Stimulated activated CD4-positive, alpha-beta T cell treated with anti-CD3 and anti-CD28 coated beads, Interleukin-4, amount 100 ng/mL, for 48 hours (primary cell): ENCODE measurements at regions not wholly inside any gene's neighbourhood (a gene's known extent, or its start where the extent isn't known, plus 50 kb on each side); places are given as distances from the start of the nearest gene placed in this dataset.

Experiments used
- DNase-seq, 2 donors: peaks; one replicate each; pipeline ENCODE4 v3.0.0-alpha.2; 2020; ENCODE audit warnings: low read depth in 2 of 2

DNA sequence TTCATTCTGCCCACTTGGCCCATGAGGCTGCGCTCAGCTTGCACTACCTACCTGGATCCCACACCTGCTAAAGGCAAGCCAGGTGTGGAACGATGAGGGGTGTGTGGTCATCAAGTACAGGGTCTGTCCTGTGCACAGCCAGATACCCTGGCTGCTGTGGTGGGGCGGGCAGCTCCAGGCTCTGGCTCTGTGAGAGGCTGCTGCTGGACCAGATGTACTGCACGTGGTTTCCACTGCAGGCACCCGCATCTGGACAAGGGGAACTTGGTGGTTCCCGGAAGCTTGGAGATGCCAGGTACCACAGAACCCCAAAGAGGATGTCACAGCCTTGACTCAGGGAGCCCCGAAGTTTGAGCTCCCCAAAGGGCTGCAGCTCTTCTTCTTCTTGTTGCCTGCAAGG is 68.1 kb upstream of the ZNF804A start:
- no peak for DNase-seq

DNA sequence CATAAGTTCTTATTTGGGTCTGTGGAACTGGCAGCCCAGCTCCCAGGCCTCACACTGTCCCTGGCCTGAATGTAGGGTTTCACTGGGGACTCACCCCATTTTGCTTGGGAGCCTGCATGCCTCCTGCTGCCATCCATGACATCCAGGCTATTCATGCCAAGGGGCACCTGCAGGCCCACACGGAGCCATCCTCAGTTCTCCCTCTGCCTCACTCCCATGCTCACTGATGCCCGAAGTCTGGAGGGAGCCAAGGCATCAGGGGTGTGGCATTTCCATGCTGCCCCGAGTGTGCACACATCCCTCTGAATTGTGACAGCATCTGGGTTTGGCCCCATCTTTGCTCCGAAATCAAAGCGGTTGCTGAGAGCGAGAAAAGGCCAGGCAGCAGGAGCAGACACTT is 67.4 kb upstream of the ZNF804A start:
- no peak for DNase-seq

DNA sequence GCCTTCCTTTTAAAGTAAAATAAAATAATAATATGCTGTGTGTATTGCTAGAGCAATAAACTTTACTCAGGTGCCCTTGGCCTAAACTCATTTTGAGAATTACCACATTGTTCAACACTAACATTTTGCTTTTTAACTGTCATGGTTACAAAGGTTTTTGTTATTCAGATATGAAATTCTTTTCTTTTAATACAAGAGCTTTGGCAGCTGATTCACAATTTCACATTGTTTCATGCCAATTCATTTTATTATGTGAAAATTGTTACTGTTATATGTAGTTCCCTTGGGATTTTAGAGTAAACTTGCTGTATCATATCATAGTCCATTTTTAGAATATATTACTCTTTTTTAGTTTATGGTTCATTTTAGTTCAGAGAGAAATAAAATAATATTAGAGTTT is 65.8 kb upstream of the ZNF804A start:
- no peak for DNase-seq

DNA sequence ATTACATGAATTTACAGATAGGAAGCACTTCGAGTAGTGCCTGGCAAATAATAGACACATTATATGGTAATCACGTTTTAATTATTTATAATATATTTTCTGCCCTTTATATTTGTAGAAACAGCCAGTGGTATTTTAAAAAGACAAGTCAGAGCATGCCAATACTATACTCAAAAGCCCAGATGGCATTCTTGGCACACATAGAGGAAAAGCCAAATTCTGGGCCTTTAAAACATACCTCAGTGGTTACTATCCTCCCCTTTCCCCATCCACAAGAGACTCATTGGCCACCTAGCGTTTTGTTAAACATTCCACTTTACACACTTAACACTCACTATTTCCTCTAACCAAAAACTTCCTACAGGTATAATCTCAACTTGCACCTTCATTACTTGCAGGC is 63.3 kb upstream of the ZNF804A start:
- no peak for DNase-seq

DNA sequence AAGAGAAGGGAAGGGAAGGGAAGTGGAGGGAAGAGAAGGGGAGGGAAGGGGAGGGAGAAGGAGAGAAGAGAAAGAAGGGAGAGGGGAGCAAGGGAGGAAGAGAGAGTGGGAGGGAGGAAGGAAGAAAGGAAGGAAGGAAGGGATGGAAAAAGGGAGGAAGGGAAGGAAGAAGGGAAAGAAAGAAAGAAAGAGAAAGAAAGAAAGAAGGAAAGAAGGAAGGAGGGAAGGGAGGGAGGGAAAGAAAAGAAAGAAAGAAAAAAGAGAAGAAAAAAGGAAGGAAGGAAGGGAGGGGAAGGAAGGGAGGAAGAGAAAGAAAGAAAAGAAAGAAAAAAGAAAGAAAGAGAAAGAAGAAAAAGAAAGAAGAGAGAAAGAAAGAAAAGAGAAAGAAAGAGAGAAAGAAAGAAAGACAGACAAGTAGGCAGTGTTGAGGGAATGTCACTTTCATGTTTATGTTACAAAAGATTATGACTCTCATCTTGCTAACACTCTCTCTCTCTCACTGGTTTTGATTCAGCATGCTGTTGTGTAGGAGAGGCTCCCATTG is 58.0 kb upstream of the ZNF804A start:
- no peak for DNase-seq

- DNase-seq: no peak
Observed at GRCh38 chr2:184541591-184541990, 56.7 kb upstream of the ZNF804A start.

DNA sequence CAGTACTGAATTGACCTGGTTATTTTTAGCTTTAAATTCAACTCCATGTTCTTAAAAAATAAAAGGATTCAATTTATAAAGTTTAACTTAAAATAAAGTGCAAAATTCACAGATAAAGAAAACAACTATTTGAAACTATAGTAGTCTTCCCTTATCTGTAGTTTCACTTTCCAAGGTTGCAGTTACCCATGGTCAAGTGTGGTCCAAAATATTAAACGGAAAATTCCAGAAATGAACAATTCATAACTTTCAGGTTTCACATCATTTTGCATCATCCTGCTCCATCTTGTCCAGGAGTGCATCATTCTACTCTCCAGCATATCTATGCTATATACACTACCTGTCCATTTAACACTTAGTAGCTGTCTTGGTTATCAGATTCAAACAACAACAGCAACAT is 54.5 kb upstream of the ZNF804A start:
- no peak for DNase-seq
